ENCODE measurements at regions not wholly inside any gene's neighbourhood (a gene's known extent, or its start where the extent isn't known, plus 50 kb on each side); places are given as distances from the start of the nearest gene placed in this dataset.
"Not testable (repeated sequence)": the region's sequence is repeated elsewhere in the genome, so short reads cannot be mapped to it uniquely, and the experiment has no call there.

GRCh38 chr17:62154909-62155308 lies 89.8 kb upstream of the MED13 start:
- DNase-seq (ENCODE audit: low spot score): no peak

DNA sequence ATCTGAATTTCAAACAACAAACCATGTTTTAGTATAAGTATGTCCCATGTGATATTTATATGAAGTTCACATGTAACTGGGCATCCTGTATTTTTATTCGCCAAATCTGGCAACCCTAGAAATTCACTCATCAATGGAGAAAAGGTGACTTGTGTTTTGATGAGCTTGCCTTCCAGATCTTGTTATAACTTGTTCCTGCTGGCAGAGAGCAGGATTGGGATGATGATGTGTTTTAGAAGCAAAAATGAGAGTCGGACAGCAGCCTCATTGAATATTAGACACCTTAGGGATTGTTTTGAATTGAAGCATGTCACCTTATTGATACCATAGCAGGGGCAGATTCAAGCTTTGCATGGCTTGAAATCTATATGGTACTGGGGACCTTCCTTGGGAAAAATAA lies 85.4 kb upstream of the MED13 start:
- no peak for DNase-seq (ENCODE audit: low spot score)

- DNase-seq (ENCODE audit: low spot score): no peak
These were observed 84.9 kb upstream of the MED13 start for GRCh38 chr17:62149961-62150360.

- DNase-seq (ENCODE audit: low spot score): no peak
These were observed 82.2 kb upstream of the MED13 start for GRCh38 chr17:62147284-62147683.

DNA sequence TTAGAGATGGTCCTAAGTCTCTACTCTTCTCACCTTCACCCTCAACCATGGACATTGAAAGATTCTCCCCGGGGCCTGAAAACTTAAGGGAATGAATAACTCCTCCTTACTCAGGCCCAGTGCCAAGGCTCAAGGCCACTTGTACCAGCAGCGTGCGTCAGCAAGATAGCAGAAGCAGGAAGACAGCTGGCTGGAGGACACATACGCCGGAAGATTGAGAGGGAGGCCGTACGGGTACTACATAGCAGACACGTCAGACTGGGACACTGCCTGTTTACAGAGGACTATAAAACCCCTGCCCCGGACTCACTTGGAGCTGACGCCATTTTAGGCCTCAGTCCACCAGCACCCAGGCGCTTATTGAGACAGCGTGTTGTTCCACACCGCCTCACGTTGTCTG lies 75.8 kb upstream of the MED13 start:
- DNase-seq (ENCODE audit: low spot score): no peak

DNA sequence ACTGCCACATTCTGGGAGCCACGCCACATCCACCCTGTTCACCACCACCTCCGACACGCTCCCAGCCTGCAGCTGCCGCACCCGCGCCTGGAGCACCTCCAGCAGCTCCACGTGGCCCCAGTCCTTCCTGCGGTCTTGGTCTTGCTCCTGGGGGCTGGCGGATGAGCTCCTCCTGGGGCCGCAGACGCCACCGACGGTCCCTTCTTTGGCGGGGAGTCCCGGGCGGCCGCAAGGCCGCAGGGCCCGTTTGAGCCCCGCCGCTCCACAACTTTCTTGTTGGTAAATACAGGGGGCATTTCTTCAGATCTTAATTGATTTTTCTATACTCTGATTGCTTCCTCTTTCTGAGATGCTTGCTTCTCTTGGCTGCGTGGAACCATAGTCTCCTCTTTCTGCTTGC lies 75.3 kb upstream of the MED13 start:
- DNase-seq (ENCODE audit: low spot score): no peak

DNA sequence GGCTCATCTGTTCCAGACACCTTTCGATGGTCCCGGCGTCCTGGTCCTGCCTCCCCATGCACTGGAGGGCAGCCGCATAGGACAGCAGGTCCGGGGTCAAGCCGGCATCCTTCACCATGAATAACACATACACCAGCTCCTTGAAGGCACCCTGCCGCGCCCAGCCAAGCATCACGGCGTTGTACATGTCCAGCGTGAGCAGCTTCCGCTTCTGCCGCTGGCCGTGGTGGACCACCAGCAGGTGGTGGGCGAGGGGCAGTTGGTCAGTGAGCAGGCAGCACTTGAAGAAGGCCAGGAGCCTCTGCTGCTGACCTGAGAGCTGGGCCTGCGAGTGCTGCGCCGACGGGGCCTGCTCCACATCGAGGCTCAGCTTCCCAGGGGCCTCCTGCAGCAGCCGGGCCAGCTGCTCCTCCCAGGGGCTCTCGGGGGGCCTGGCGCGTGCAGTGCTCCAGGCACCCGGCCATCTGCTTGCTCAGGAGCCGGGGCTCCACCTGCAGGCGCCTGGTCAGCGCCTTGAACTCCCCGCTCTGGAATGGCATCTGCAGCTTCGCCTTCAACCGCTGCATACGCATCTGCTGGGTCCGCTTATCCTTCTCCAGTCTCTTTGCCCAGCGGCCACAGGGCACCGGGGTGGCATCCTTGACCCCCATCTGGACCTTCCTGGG lies 74.7 kb upstream of the MED13 start:
- DNase-seq (ENCODE audit: low spot score): not testable (repeated sequence)

DNA sequence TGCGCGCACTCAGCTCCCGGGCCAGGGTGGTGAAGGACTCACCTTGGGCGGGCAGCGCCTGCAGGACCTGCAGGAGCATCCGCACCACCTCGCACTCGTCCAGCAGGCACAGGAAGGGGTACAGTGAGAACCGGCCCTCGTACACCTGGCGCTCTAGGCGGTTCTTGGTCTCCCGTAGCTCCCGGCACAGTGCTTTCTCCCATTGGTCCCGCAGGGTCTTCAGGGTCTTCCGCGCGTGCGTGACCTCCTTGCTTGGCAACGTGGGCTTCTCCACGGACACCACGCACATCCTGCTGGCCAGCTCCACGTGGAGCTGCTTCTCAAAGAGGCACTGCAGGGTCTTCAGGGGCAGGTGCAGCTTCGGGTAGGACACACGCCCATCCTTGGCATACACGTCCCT lies 74.1 kb upstream of the MED13 start:
- DNase-seq (ENCODE audit: low spot score): no peak

- not testable (repeated sequence) for DNase-seq (ENCODE audit: low spot score)
These were observed 73.6 kb upstream of the MED13 start for GRCh38 chr17:62138676-62139121.

GRCh38 chr17:62137734-62138624 lies 72.9 kb upstream of the MED13 start:
- DNase-seq (ENCODE audit: low spot score): not testable (repeated sequence)

DNA sequence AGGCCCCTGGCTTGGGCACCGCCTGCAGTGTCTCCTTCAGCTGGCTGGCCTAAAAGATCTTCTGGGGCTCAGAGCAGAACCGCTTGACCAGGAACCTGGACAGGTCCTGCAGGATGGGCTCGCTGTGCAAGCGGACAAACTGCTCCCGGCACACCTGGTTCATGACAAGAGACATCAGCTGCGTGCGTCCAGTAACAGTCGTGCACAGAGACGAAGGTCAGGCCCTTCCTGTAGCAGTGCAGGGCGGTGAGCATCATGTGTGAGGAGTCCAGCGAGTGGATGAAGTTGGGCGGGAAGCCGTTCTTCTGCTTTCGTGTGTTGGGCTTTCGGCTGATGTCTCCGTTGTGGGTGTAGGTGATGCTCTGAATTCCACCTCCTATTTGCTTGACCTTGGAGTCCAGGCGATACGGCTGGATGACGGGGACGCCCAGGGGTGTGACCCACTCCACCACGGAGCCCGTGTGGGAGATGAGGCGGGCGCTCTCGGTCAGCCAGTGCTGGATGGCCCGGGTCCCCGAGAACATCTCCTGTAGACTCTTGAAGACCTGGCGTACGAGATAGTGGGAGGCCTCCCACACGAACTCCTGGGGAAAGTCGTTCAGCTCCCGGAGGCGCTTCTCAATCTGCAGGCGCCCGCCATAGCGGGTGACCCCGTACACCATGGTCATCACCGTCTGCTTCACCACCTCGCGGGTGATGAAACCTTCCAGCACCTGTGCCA lies 72.1 kb upstream of the MED13 start:
- not testable (repeated sequence) for DNase-seq (ENCODE audit: low spot score)

- no peak for DNase-seq (ENCODE audit: low spot score)
These were observed 70.7 kb upstream of the MED13 start for GRCh38 chr17:62135742-62136141.

DNA sequence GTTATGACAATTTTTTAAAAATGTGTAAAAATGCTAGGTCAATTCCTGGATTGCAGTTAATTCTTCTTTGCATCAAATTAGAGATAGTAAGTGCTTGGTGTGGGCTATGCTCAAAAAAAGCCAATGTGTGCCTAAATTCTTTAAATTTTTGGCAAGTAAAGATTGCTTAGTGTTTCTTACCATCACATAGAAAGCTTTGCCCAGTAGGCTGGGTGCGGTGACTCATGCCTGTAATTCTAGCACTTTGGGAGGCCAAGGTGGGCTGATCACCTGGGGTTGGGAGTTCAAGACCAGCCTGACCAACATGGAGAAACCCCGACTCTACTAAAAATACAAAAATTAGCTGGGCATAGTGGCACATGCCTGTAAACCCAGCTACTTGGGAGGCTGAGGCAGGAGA lies 70.0 kb upstream of the MED13 start:
- DNase-seq (ENCODE audit: low spot score): not testable (repeated sequence)

GRCh38 chr17:62134397-62134796 lies 69.3 kb upstream of the MED13 start:
- DNase-seq (ENCODE audit: low spot score): no peak

- DNase-seq (ENCODE audit: low spot score): not testable (repeated sequence)
These were observed 66.2 kb upstream of the MED13 start for GRCh38 chr17:62131271-62131670.

GRCh38 chr17:62130739-62131138 lies 65.7 kb upstream of the MED13 start:
- no peak for DNase-seq (ENCODE audit: low spot score)

- no peak for DNase-seq (ENCODE audit: low spot score)
These were observed 61.2 kb upstream of the MED13 start for GRCh38 chr17:62126292-62126691.

DNA sequence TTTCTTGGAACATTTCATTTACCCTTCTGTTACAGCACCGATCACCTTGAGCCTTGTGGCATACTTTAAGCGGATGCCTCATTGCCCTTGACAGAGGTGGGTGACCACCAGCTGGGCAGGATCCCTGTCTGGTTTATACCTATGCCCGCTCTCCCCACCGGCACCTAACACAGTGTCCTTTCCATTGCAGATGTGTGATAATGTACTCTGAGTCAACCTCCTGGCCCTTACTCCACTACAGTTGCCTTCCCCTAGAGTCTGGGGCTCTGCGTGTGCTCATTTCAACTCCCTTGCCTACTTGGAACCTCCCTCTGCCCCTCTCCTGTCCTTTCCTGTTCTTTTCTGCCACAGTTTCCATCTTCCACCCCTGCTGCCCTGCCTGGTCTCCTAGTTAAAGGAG lies 60.2 kb upstream of the MED13 start:
- no peak for DNase-seq (ENCODE audit: low spot score)

DNA sequence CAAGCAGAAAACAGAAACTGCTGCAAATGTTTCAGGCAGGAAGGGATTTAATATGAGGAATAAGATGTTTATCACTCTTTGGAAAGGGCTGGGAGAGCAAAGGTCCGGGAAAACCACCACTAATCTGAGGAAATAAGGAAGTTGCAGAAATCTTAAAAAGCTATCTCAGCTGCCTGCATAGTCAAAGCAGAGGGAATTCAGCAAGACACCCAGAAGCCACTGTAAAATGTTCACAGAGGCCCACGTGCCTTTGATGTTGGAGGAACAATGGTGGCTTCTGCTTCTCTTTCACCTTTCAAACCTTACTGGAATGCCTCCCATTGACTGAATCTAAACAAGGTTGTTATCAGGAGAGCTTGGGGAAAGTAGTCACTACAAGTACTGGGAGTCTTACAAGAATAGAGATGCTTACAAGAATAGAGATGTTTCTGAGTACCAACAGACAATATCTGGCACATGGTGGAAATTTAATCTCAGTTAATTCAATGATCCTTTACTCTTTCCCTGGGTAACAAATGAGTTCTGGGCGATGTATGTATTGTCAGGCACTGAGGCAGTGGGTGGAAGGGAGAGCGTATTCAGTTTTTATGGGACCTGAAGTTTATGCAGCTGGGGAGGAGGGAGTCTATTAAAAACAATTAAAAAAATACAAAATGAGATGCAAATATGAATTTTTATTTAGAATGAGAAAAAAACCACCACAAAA lies 56.1 kb upstream of the MED13 start:
- no peak for DNase-seq (ENCODE audit: low spot score)

- DNase-seq (ENCODE audit: low spot score): no peak
These were observed 54.3 kb upstream of the MED13 start for GRCh38 chr17:62119373-62119772.
